GM08714 (cell line): ENCODE measurements at regions not wholly inside any gene's neighbourhood (a gene's known extent, or its start where the extent isn't known, plus 50 kb on each side); places are given as distances from the start of the nearest gene placed in this dataset.
"Not testable (repeated sequence)": the region's sequence is repeated elsewhere in the genome, so short reads cannot be mapped to it uniquely, and the experiment has no call there.

Experiments
- H3K4me3 ChIP-seq: fragments of 200-500 bp; sonication (Bioruptor generic); 2 replicates; pipeline ENCODE4 v1.5.1; 2014; ENCODE audit warnings: mild to moderate bottlenecking, low read length, inconsistent platforms
- ZNF274 ChIP-seq: IDR thresholded peaks from 2 replicates; pipeline ENCODE4 v1.6.1; 2012; ENCODE audit warnings: mild to moderate bottlenecking, low read depth, low read length

DNA sequence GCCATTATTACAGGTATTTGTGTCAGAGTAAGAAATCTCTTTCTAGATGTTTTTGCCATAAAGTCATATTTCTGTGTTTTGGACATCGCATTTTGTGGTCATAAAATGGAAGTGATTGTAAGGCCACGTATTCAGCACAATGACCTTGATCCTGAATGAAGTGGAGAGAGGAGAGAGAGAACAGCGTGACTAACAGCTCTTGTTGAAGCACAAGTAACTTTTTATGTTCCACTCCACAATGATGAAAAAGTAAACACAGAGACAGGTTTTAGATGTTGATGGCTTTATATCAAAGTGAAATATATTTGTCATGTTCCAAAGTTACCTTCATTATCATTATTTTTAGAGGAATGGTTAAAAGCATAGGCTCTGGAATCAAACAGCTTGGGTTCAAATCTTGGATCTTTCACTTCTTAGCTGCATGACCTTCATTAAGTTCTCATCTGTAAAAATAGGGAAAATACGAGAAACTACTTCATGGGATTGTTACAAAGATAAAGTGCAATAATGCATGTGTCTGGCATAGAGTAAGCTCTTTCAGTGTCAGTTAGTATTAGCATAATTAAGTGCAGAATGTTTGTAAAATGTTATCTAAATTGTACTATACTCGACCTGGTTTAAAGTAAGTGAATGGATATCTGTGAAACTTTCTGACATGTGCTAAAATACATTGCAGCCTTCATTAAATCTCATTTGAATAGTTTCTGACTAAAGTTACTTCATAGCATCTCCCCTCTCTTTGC lies 341.5 kb upstream of the DNAJC19 start:
- TF ChIP-seq ZNF274: no peak
- no peak overlapping the region for H3K4me3 ChIP-seq

- no peak overlapping the region for H3K4me3 ChIP-seq
- TF ChIP-seq ZNF274: no peak
Measured at GRCh38 chr3:181330257-181330656, 340.7 kb upstream of the DNAJC19 start.

- no peak overlapping the region for H3K4me3 ChIP-seq
- TF ChIP-seq ZNF274: no peak
Measured at GRCh38 chr3:181329024-181329423, 339.5 kb upstream of the DNAJC19 start.

DNA sequence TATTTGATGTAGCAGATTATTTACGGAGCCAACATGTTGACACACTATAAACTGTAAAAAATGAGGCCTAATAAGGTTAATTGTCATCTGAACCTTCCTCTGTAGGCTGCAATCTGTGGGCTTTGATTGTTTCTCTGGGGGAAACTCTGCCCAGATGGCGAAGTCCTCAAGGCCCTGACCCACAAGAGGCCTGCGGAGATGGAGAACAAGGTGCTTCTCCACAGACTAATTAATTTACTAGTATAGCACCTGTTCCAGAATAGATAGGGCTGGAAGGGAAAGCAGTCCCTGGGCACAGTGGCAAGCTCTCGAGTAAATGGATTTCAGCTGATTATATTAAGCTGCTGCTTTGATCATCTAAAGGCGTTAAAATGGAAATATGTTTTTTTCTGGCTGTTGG lies 338.8 kb upstream of the DNAJC19 start:
- TF ChIP-seq ZNF274: no peak
- no peak overlapping the region for H3K4me3 ChIP-seq

GRCh38 chr3:181327349-181327748 lies 337.8 kb upstream of the DNAJC19 start:
- no peak for TF ChIP-seq ZNF274

GRCh38 chr3:181326637-181327223 lies 337.2 kb upstream of the DNAJC19 start:
- H3K4me3 ChIP-seq: no peak overlapping the region
- TF ChIP-seq ZNF274: no peak

More at GRCh38 chr3:181327349-181327748, 337.8 kb upstream of the DNAJC19 start:
- no peak overlapping the region for H3K4me3 ChIP-seq

DNA sequence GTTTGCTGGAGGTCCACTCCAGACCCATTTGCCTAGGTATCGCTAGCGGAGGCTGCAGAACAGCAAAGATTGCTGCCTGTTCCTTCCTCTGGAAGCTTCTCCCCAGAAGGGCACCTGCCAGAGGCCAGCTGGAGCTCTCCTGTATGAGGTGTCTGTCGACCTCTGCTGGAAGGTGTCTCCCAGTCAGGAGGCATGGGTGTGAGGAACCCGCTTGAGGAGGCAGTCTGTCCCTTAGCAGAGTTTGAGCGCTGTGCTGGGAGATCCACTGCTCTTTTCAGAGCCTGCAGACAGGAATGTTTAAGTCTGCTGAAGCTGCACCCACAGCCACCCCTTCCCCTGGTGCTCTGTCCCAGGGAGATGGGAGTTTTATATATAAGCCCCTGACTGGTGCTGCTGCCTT lies 335.0 kb upstream of the DNAJC19 start:
- H3K4me3 ChIP-seq: not testable (repeated sequence)

DNA sequence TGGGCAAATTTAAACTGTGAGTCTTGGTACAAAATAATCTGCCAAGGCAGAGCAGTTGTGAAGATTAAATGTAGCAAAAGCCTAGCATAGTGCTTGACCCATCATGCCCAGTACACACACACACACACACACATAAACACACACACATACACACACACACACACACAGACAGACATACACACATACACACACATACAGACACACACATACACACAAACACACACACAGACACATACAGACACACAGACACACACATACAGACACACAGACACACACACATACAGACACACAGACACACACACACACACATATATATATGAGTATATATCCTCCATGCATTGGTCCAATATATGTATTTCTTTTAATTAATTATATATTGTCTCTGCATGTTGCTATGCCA lies 328.8 kb upstream of the DNAJC19 start:
- no peak overlapping the region for H3K4me3 ChIP-seq
- TF ChIP-seq ZNF274: no peak

GRCh38 chr3:181317508-181317907 lies 328.0 kb upstream of the DNAJC19 start:
- TF ChIP-seq ZNF274: no peak
- H3K4me3 ChIP-seq: no peak overlapping the region

DNA sequence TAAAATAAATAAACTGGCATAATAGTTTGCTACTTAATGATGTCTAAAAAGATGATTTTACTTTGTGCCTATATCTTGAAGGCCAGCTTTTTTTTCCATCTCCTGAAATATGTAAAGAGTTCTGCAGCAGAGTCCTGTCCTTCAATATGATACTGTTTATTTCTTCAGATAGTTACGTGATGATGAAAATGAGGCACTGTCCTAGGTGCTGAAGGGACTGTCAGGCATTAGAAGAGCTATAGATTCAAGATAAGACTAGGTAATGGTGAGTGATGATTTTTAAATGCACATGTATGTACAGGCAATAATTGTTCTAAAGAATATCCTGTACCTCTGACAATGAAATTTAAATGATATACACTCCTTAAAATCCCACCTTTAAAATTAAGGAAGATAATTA lies 326.9 kb upstream of the DNAJC19 start:
- H3K4me3 ChIP-seq: no peak overlapping the region
- TF ChIP-seq ZNF274: no peak

- H3K4me3 ChIP-seq: no peak overlapping the region
- TF ChIP-seq ZNF274: no peak
Measured at GRCh38 chr3:181313335-181313734, 323.8 kb upstream of the DNAJC19 start.

DNA sequence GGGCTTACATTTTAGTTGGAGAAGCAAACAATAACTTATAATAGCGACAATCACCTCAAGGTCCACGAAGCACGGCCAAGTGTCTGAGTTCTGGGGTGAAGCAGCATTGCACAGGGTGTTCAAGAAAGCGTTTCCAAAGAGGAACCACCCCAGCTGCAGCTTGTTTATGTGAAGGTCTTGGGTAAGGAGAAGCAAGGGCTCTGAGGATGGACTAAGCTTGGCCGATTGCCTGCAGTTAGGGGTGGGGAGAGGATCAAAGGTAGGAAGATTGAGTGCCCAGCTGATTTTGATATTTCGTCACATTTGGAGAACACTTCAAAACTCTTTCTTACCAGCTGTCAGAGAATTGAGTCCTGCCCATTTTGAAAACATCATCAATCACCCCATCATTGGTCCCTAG lies 321.6 kb upstream of the DNAJC19 start:
- TF ChIP-seq ZNF274: no peak
- no peak overlapping the region for H3K4me3 ChIP-seq

GRCh38 chr3:181302960-181303359 lies 313.4 kb upstream of the DNAJC19 start:
- TF ChIP-seq ZNF274: no peak
- no peak overlapping the region for H3K4me3 ChIP-seq

- no peak overlapping the region for H3K4me3 ChIP-seq
Measured at GRCh38 chr3:181300033-181300432, 310.5 kb upstream of the DNAJC19 start.

GRCh38 chr3:181298421-181298820 lies 308.9 kb upstream of the DNAJC19 start:
- H3K4me3 ChIP-seq: no peak overlapping the region
- no peak for TF ChIP-seq ZNF274

More at GRCh38 chr3:181300033-181300432, 310.5 kb upstream of the DNAJC19 start:
- TF ChIP-seq ZNF274: no peak

DNA sequence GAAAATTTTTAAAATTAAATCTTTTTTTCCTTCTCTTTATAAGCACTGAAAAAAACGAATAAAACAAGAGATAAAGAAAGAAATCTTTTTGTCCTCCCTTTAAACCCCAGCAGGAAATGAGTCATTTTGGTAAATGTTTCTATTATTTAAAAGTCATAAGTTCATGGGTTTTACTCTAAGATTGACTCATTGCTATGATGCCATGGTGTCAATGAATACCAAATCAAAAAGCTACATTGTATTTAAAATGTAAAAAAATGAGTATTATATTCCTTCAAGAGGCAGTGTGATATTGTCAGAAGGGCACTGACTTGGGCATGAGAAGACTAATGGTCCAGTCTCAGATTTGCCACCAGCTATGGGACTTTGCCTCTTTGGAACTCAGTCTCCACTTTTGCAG lies 303.4 kb upstream of the DNAJC19 start:
- no peak for TF ChIP-seq ZNF274
- H3K4me3 ChIP-seq: no peak overlapping the region
